ENCODE measurements at regions not wholly inside any gene's neighbourhood (a gene's known extent, or its start where the extent isn't known, plus 50 kb on each side); places are given as distances from the start of the nearest gene placed in this dataset.

- Histone ChIP-seq H3K4me1 (ENCODE audit: control insufficient read depth in 1 of 2, insufficient read depth in 2 of 2, low read length in 2 of 2) (no peaks in the 10 kb centered on the region), H3K79me2 (ENCODE audit: insufficient read depth, low read length) (no peaks in the 10 kb centered on the region), H3K9ac (ENCODE audit: insufficient read depth, low read length, poor library complexity, severe bottlenecking) (no peak overlapping the region), H3K9me3 (replicated peaks in 1 of 2; ENCODE audit: control insufficient read depth in 1 of 2, insufficient read depth in 1 of 2, low read length in 2 of 2) (no peaks in the 10 kb centered on the region), H4K20me1 (ENCODE audit: insufficient read depth, low read length) (no peaks in the 10 kb centered on the region), H3K4me3 (replicated peaks in 1 of 3; ENCODE audit: low read depth in 2 of 3, low read length in 3 of 3) (no peak overlapping the region), H3K36me3 (replicated peaks in 1 of 2; ENCODE audit: control insufficient read depth in 1 of 2, insufficient read depth in 2 of 2, low read length in 2 of 2) (no peaks in the 10 kb centered on the region), H3K4me2 (replicated peaks; ENCODE audit: extremely low read depth, low read length, poor library complexity, severe bottlenecking) (no peak overlapping the region), H3K27me3 (ENCODE audit: control insufficient read depth in 2 of 2, insufficient read depth in 2 of 2, low read length in 2 of 2) (no peaks in the 10 kb centered on the region), H2AFZ (ENCODE audit: insufficient read depth, low read depth, low read length, poor library complexity, severe bottlenecking) (no peak overlapping the region), H3K27ac (ENCODE audit: low read depth in 1 of 2, low read length in 2 of 2) (no peak overlapping the region)
- intact Hi-C loops (cut with micrococcal nuclease): no loop called here
- Mint-ChIP-seq H3K27ac (no peak overlapping the region), H3K27me3 (ENCODE audit: low read depth in 3 of 3) (peaks cover 0 to 6% (median 1%) of the 10 kb centered on the region in 3 donors), H3K36me3 (no peaks in the 10 kb centered on the region), H3K4me3 (no peak overlapping the region), H3K9me3 (peaks cover 0 to 2% (median 0%) of the 10 kb centered on the region in 7 donors), H3K4me1 (no peaks in the 10 kb centered on the region)
- WGBS (ENCODE audit: insufficient coverage): 92% methylated on average over 2 of the region's 2 CpGs
- DNase-seq: no peak
- no peak for TF ChIP-seq CTCF (IDR thresholded peaks at IDR 0.05)
Observed at GRCh38 chr4:55016131-55016530, 109.3 kb downstream of the KDR start.

GRCh38 chr4:55014876-55015275 lies 110.5 kb downstream of the KDR start:
- Histone ChIP-seq H4K20me1 (ENCODE audit: insufficient read depth, low read length) (no peaks in the 10 kb centered on the region), H3K4me2 (replicated peaks; ENCODE audit: extremely low read depth, low read length, poor library complexity, severe bottlenecking) (no peak overlapping the region), H3K4me3 (replicated peaks in 1 of 3; ENCODE audit: low read depth in 2 of 3, low read length in 3 of 3) (no peak overlapping the region), H3K4me1 (ENCODE audit: control insufficient read depth in 1 of 2, insufficient read depth in 2 of 2, low read length in 2 of 2) (no peaks in the 10 kb centered on the region), H3K79me2 (ENCODE audit: insufficient read depth, low read length) (no peaks in the 10 kb centered on the region), H3K9ac (ENCODE audit: insufficient read depth, low read length, poor library complexity, severe bottlenecking) (no peak overlapping the region), H3K9me3 (replicated peaks in 1 of 2; ENCODE audit: control insufficient read depth in 1 of 2, insufficient read depth in 1 of 2, low read length in 2 of 2) (no peaks in the 10 kb centered on the region), H3K27me3 (ENCODE audit: control insufficient read depth in 2 of 2, insufficient read depth in 2 of 2, low read length in 2 of 2) (no peaks in the 10 kb centered on the region), H3K27ac (ENCODE audit: low read depth in 1 of 2, low read length in 2 of 2) (no peak overlapping the region), H2AFZ (ENCODE audit: insufficient read depth, low read depth, low read length, poor library complexity, severe bottlenecking) (no peak overlapping the region), H3K36me3 (replicated peaks in 1 of 2; ENCODE audit: control insufficient read depth in 1 of 2, insufficient read depth in 2 of 2, low read length in 2 of 2) (no peaks in the 10 kb centered on the region)
- no peak for TF ChIP-seq CTCF (IDR thresholded peaks at IDR 0.05)
- 83% methylated on average over 2 of the region's 2 CpGs for WGBS (ENCODE audit: insufficient coverage)
- Mint-ChIP-seq H3K27ac (no peak overlapping the region), H3K4me1 (no peaks in the 10 kb centered on the region), H3K4me3 (no peak overlapping the region), H3K36me3 (no peaks in the 10 kb centered on the region), H3K27me3 (ENCODE audit: low read depth in 3 of 3) (peaks cover 0 to 8% (median 1%) of the 10 kb centered on the region in 3 donors), H3K9me3 (peaks cover 0 to 3% (median 0%) of the 10 kb centered on the region in 7 donors)
- DNase-seq: no peak
- intact Hi-C loops (cut with micrococcal nuclease): no loop called here

All from CD14-positive monocyte (primary cell).